ENCODE measurements at regions not wholly inside any gene's neighbourhood (a gene's known extent, or its start where the extent isn't known, plus 50 kb on each side); places are given as distances from the start of the nearest gene placed in this dataset.

GRCh38 chr3:166029507-166029906, 192.3 kb upstream of the BCHE start:
- TF ChIP-seq EZH2 (IDR thresholded peaks at IDR 0.05; ENCODE audit: borderline replicate concordance, insufficient read depth, low read length, poor library complexity, severe bottlenecking) (no peak), CTCF (IDR thresholded peaks at IDR 0.05; ENCODE audit: poor library complexity, severe bottlenecking) (no peak), POLR2AphosphoS5 (IDR thresholded peaks at IDR 0.05) (no peak), SMC3 (conservative IDR thresholded peaks at IDR 0.05; ENCODE audit: poor library complexity) (no peak), RAD21 (conservative IDR thresholded peaks at IDR 0.05) (no peak)

All from neural cell (in vitro differentiated cells).